K562 (cell line): ENCODE measurements at regions not wholly inside any gene's neighbourhood (a gene's known extent, or its start where the extent isn't known, plus 50 kb on each side); places are given as distances from the start of the nearest gene placed in this dataset.

Experiments
- ATAC-seq: fragments of 200-7000 bp; cut with Tn5 transposase; 3 replicates; pipeline ENCODE4 v1.9.1; 2020; ENCODE audit warnings: moderate library complexity
- BruUV-seq: library from RNA; stranded (reverse); fragments of 400-500 nt; replicated peaks from 2 replicates; lab custom pipeline; 2021; lab: Mats Ljungman, UMichigan
- CTCF ChIA-PET: fragments of 300-600 bp; formaldehyde crosslinking; extraction: SDS; loops from one replicate; lab custom pipeline; 2021; ENCODE audit warnings: low intra/inter-chr PET ratio; lab: Yijun Ruan, JAX
- POLR2A ChIA-PET: fragments of 300-600, 350-650 bp; sonication (Branson Sonifier 250); formaldehyde crosslinking; extraction: SDS; loops from one replicate; lab custom pipeline; 2021; ENCODE audit warnings: antibody characterized with exemption, inconsistent platforms; lab: Yijun Ruan, JAX
- DNase-seq, 4 experiments: peaks; one replicate each; pipeline versions ENCODE4 v3.0.0 to v3.0.0-alpha.2; 2011 to 2018; ENCODE audit warnings: low spot score in 3 of 4, mixed read lengths in 3 of 4; ENCODE audit errors: extremely low read depth in 1 of 4
- FAIRE-seq: peaks from 2 replicates; lab custom pipeline; 2011; peaks lifted over from hg19 to GRCh38; lab: Jason Lieb, UNC
- H2AFZ ChIP-seq: 2 replicates; pipeline ENCODE4 v1.6.0; 2011; ENCODE audit warnings: low read depth, low read length, control low read depth, inconsistent platforms
- H3K27ac ChIP-seq: fragments of 200-600 bp; 3 replicates; pipeline ENCODE4 v1.8.0; 2011; ENCODE audit warnings: low read depth, mild to moderate bottlenecking, control low read depth, inconsistent platforms, low read length, moderate library complexity, mixed read lengths; ENCODE audit errors: extremely low read depth
- H3K27me3 ChIP-seq, 2 experiments: fragments of 300-600 bp in 1 of 2; 2 replicates in 1 of 2; 3 replicates in 1 of 2; pipeline versions ENCODE4 v1.6.0 to v1.8.0; 2011; ENCODE audit warnings: inconsistent platforms in 2 of 2, low read length in 2 of 2, mild to moderate bottlenecking in 1 of 2, mixed read lengths in 1 of 2, moderate library complexity in 1 of 2; ENCODE audit not compliant: control insufficient read depth in 2 of 2, insufficient read depth in 2 of 2
- H3K36me3 ChIP-seq: fragments of 300-600 bp; 3 replicates; pipeline ENCODE4 v1.8.0; 2011; ENCODE audit warnings: mild to moderate bottlenecking, low read length, inconsistent platforms; ENCODE audit not compliant: control insufficient read depth, insufficient read depth
- H3K4me1 ChIP-seq, 2 experiments: fragments of 200-600 bp in 1 of 2; replicated peaks in 1 of 2; 2 replicates in 1 of 2; 3 replicates in 1 of 2; pipeline versions ENCODE4 v1.5.1 to v1.8.0; 2011; ENCODE audit warnings: inconsistent platforms in 2 of 2, low read length in 2 of 2, mild to moderate bottlenecking in 1 of 2, mixed read lengths in 1 of 2, moderate library complexity in 1 of 2; ENCODE audit not compliant: control insufficient read depth in 2 of 2, insufficient read depth in 2 of 2
- H3K4me2 ChIP-seq: 2 replicates; pipeline ENCODE4 v1.6.1; 2011; ENCODE audit warnings: low read length, control low read depth, inconsistent platforms, mixed read lengths; ENCODE audit not compliant: insufficient read depth
- H3K4me3 ChIP-seq: fragments of 200-600 bp; sonication (generic), shearing (Covaris generic); 2 replicates; pipeline ENCODE4 v1.5.1; 2016; ENCODE audit warnings: control low read depth, inconsistent platforms
- H3K79me2 ChIP-seq: fragments of 200-600 bp; 3 replicates; pipeline ENCODE4 v1.8.0; 2011; ENCODE audit warnings: low read length, inconsistent platforms; ENCODE audit not compliant: control insufficient read depth, insufficient read depth
- H3K9ac ChIP-seq, 2 experiments: 2 replicates each; pipeline versions ENCODE4 v1.6.0 to v1.6.1; 2011; ENCODE audit warnings: low read depth in 2 of 2, low read length in 2 of 2, control low read depth in 1 of 2, inconsistent platforms in 1 of 2, mild to moderate bottlenecking in 1 of 2, mixed read lengths in 1 of 2; ENCODE audit not compliant: insufficient read depth in 1 of 2
- H3K9me1 ChIP-seq: one replicate; pipeline ENCODE4 v1.6.0; 2011; ENCODE audit warnings: inconsistent platforms, mild to moderate bottlenecking, low read length, moderate library complexity; ENCODE audit not compliant: control insufficient read depth, insufficient read depth
- H3K9me3 ChIP-seq: replicated peaks from 2 replicates; pipeline ENCODE4 v1.5.1; 2011; ENCODE audit warnings: low read depth, low read length, inconsistent platforms; ENCODE audit not compliant: control insufficient read depth, insufficient read depth
- H4K20me1 ChIP-seq: replicated peaks from 2 replicates; pipeline ENCODE4 v1.6.1; 2011; ENCODE audit warnings: low read length, inconsistent platforms, mixed read lengths; ENCODE audit not compliant: control insufficient read depth, insufficient read depth
- CREBBP ChIP-seq: IDR thresholded peaks from one replicate; pipeline ENCODE4 v1.6.1; 2012; ENCODE audit warnings: low read depth, mild to moderate bottlenecking, control low read depth, inconsistent platforms, low read length
- HIVEP1 ChIP-seq: fragments of 250-450 bp; sonication (Bioruptor Pico); IDR thresholded peaks from 2 replicates; pipeline ENCODE4 v1.4.0; 2020; ENCODE audit warnings: mild to moderate bottlenecking
- MAX ChIP-seq: sonication (generic); formaldehyde crosslinking; IDR thresholded peaks from 2 replicates; pipeline ENCODE4 v1.9.0; 2022; ENCODE audit warnings: mild to moderate bottlenecking, missing genetic modification reagents
- PTTG1 ChIP-seq: fragments of 450-650 bp; IDR thresholded peaks from 2 replicates; pipeline ENCODE4 v1.6.1; 2016; ENCODE audit warnings: low read depth, mild to moderate bottlenecking, missing genetic modification characterization, missing compliant biosample characterization
- RBFOX2 ChIP-seq: fragments of 200-400 bp; formaldehyde crosslinking; IDR thresholded peaks from 2 replicates; pipeline ENCODE4 v1.6.1; 2017; ENCODE audit warnings: low read depth, mild to moderate bottlenecking, low read length, moderate library complexity
- SMARCA4 ChIP-seq: fragments of 450-650 bp; IDR thresholded peaks from 2 replicates; pipeline ENCODE4 v1.6.1; 2016
- TCFL5 ChIP-seq: fragments of 250-450 bp; sonication (Bioruptor Pico); conservative IDR thresholded peaks from 2 replicates; pipeline ENCODE4 v1.6.1; 2021; ENCODE audit warnings: mild to moderate bottlenecking, moderate library complexity, matching md5 sums
- USF2 ChIP-seq: sonication (generic); formaldehyde crosslinking; IDR thresholded peaks from 2 replicates; pipeline ENCODE4 v1.5.0; 2020; ENCODE audit warnings: missing genetic modification reagents
- ZEB2 ChIP-seq: fragments of 450-650 bp; IDR thresholded peaks from 2 replicates; pipeline ENCODE4 v1.6.1; 2016
- ZNF146 ChIP-seq: IDR thresholded peaks from one replicate; pipeline ENCODE4 v1.6.1; 2018; ENCODE audit warnings: missing compliant biosample characterization; ENCODE audit not compliant: unreplicated experiment
- ZNF197 ChIP-seq: fragments of 200-800 bp; sonication (Bioruptor generic); IDR thresholded peaks from 2 replicates; pipeline ENCODE4 v1.6.1; 2016; ENCODE audit warnings: low read depth, missing genetic modification characterization, missing compliant biosample characterization
- ZNF639 ChIP-seq, 2 experiments: fragments of 200-800 bp in 1 of 2; sonication (Bioruptor generic) in 1 of 2; sonication (generic) in 1 of 2; formaldehyde crosslinking in 1 of 2; IDR thresholded peaks in 1 of 2; conservative IDR thresholded peaks in 1 of 2; 2 replicates each; pipeline versions ENCODE4 v1.5.0 to v1.6.1; 2016 to 2020; ENCODE audit warnings: missing compliant biosample characterization in 1 of 2, missing genetic modification characterization in 1 of 2, missing genetic modification reagents in 1 of 2
- WGBS: fragments of 100-300 bp; shearing (Covaris generic); methylation state at CpG from one replicate; pipeline ENCODE4 v1.1.6; 2016; ENCODE audit warnings: low coverage, mixed read lengths; ENCODE audit not compliant: insufficient coverage; ENCODE audit errors: missing lambda C conversion rate; 5-methylcytosine and 5-hydroxymethylcytosine counted together
- in situ Hi-C: fragments of 300-500 bp; cut with MboI; formaldehyde crosslinking; loops from 4 replicates; pipeline ENCODE4 v1.15.0; 2018; ENCODE audit warnings: inconsistent platforms, mixed read lengths
- intact Hi-C: fragments of 100-400 bp; cut with micrococcal nuclease; formaldehyde crosslinking; loops from 2 replicates; pipeline ENCODE4 v1.14.2; 2022
- TF ChIP-seq, protein P1 (sequence below): fragments of 250-450 bp; sonication (Bioruptor Pico); IDR thresholded peaks from 2 replicates; pipeline ENCODE4 v1.9.0; 2021; ENCODE audit warnings: mild to moderate bottlenecking
- TF ChIP-seq, protein P2 (sequence below): fragments of 250-450 bp; sonication (Bioruptor Pico); IDR thresholded peaks from 2 replicates; pipeline ENCODE4 v1.8.0; 2021; ENCODE audit warnings: borderline replicate concordance, mild to moderate bottlenecking, moderate library complexity; ENCODE audit not compliant: poor library complexity, severe bottlenecking

- TF ChIP-seq HIVEP1 (CRISPR knock-in tag) = no peak
- no peak for TF ChIP-seq USF2 (CRISPR knock-in tag)
- TF ChIP-seq SMARCA4 = no peak
- no peak for TF ChIP-seq ZNF639 (CRISPR knock-in tag; conservative IDR thresholded peaks at IDR 0.05 in 1 of 2, IDR thresholded peaks at IDR 0.05 in 1 of 2)
- TF ChIP-seq TCFL5 = no peak
- no peak for TF ChIP-seq ZNF197 (CRISPR knock-in tag)
- TF ChIP-seq, protein P1, sequence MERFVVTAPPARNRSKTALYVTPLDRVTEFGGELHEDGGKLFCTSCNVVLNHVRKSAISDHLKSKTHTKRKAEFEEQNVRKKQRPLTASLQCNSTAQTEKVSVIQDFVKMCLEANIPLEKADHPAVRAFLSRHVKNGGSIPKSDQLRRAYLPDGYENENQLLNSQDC (CRISPR knock-in tag) = no peak
- TF ChIP-seq ZEB2 = no peak
- no peak for TF ChIP-seq ZNF146
- TF ChIP-seq, all 486 proteins: peak for 0
Measured at GRCh38 chr4:124201636-124202035, 510.9 kb downstream of the ANKRD50 start (continued).

DNA sequence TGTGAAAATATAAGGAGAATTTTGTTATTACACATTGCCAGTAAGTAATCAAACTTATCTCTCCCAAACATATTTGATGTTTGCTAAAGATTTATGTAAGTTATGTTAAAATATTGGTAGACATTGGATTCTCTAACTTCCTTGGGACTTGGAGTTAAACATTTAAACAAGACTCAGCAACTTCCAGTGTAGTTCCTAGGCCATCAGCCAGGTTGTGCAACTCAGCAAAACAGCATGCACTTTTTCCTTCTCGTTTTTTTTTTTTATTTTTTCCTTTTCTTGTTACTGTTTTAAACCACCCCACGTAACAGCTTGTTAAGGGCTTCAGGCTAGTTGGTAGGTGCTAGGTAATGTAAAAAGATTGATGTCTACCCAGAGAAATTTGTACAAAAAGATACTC, 510.4 kb downstream of the ANKRD50 start:
- BruUV-seq = no TSS peak
- ChIA-PET CTCF (no interaction called here), POLR2A (no interaction called here)
- in situ Hi-C loops (no loop called here), intact Hi-C loops (no loop called here)
- H3K9me1 ChIP-seq = no peaks in the 10 kb centered on the region
- DNase-seq = no peak
- 0% methylated on average over 1 of the region's 2 CpGs for WGBS
- FAIRE-seq = no peak
- TF ChIP-seq RBFOX2 = no peak
- no peak for TF ChIP-seq PTTG1
- TF ChIP-seq, protein P2, sequence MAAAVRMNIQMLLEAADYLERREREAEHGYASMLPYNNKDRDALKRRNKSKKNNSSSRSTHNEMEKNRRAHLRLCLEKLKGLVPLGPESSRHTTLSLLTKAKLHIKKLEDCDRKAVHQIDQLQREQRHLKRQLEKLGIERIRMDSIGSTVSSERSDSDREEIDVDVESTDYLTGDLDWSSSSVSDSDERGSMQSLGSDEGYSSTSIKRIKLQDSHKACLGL (CRISPR knock-in tag) = no peak
- no peak for TF ChIP-seq MAX
- no peak for TF ChIP-seq CREBBP
- H3K27me3 ChIP-seq = no peaks in the 10 kb centered on the region
- H3K4me2 ChIP-seq = no peak overlapping the region
- no peak overlapping the region for H3K4me3 ChIP-seq
- no peaks in the 10 kb centered on the region for H4K20me1 ChIP-seq
- peaks cover 1% of the 10 kb centered on the region; the same call in 1 of the 2 replicates for H3K9me3 ChIP-seq
- H3K36me3 ChIP-seq = no peaks in the 10 kb centered on the region
- no peak for ATAC-seq
- H2AFZ ChIP-seq = no peak overlapping the region
- no peak overlapping the region for H3K27ac ChIP-seq
- H3K9ac ChIP-seq = no peak overlapping the region
- H3K79me2 ChIP-seq = no peaks in the 10 kb centered on the region
- no peaks in the 10 kb centered on the region for H3K4me1 ChIP-seq
